ENCODE measurements at regions not wholly inside any gene's neighbourhood (a gene's known extent, or its start where the extent isn't known, plus 50 kb on each side); places are given as distances from the start of the nearest gene placed in this dataset.

DNA sequence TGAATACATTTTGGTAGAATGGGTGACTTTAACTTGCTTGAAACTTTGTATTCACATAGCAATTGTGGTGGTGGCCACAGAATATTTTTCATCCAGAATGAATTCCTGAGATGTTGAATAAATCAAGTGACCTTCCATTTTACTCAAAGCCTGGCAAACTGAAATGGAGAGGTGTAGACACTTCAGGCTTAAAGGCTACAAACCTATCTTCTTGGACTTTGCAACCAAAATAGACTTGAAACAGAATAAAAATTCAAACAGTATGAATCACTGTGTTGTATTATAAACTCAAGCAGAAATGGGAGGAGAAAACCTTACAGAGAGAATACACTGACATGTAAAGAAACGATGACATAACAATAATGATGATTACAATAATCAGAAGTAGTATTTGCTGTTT lies 371.6 kb downstream of the BCKDHB start:
- TF ChIP-seq, protein P1, sequence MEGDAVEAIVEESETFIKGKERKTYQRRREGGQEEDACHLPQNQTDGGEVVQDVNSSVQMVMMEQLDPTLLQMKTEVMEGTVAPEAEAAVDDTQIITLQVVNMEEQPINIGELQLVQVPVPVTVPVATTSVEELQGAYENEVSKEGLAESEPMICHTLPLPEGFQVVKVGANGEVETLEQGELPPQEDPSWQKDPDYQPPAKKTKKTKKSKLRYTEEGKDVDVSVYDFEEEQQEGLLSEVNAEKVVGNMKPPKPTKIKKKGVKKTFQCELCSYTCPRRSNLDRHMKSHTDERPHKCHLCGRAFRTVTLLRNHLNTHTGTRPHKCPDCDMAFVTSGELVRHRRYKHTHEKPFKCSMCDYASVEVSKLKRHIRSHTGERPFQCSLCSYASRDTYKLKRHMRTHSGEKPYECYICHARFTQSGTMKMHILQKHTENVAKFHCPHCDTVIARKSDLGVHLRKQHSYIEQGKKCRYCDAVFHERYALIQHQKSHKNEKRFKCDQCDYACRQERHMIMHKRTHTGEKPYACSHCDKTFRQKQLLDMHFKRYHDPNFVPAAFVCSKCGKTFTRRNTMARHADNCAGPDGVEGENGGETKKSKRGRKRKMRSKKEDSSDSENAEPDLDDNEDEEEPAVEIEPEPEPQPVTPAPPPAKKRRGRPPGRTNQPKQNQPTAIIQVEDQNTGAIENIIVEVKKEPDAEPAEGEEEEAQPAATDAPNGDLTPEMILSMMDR (IDR thresholded peaks at IDR 0.05; ENCODE audit: control extremely low read depth in 1 of 3, insufficient read depth in 1 of 3, low read depth in 1 of 3, low read length in 3 of 3) = no peak
- TF ChIP-seq SIN3A (conservative IDR thresholded peaks at IDR 0.05 in 1 of 2, IDR thresholded peaks at IDR 0.05 in 1 of 2; ENCODE audit: low read depth in 1 of 2, low read length in 2 of 2) (no peak), EZH2 (IDR thresholded peaks at IDR 0.05; ENCODE audit: low read depth, low read length, severe bottlenecking) (no peak), POLR2A (IDR thresholded peaks at IDR 0.05; ENCODE audit: control extremely low read depth in 1 of 2, low read depth in 2 of 2, low read length in 2 of 2) (no peak), POLR2AphosphoS5 (IDR thresholded peaks at IDR 0.05; ENCODE audit: low read depth, low read length) (no peak), KDM5A (IDR thresholded peaks at IDR 0.05; ENCODE audit: low read length) (no peak)
- TF ChIP-seq, protein P2, sequence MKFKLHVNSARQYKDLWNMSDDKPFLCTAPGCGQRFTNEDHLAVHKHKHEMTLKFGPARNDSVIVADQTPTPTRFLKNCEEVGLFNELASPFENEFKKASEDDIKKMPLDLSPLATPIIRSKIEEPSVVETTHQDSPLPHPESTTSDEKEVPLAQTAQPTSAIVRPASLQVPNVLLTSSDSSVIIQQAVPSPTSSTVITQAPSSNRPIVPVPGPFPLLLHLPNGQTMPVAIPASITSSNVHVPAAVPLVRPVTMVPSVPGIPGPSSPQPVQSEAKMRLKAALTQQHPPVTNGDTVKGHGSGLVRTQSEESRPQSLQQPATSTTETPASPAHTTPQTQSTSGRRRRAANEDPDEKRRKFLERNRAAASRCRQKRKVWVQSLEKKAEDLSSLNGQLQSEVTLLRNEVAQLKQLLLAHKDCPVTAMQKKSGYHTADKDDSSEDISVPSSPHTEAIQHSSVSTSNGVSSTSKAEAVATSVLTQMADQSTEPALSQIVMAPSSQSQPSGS (IDR thresholded peaks at IDR 0.05; ENCODE audit: low read length) = no peak

All from H1 (cell line).